Uterus (tissue), 2 donors: ENCODE measurements at regions not wholly inside any gene's neighbourhood (a gene's known extent, or its start where the extent isn't known, plus 50 kb on each side); places are given as distances from the start of the nearest gene placed in this dataset.

Experiments used
- CTCF ChIP-seq, 4 experiments: fragments of 200-600 bp in 2 of 4; fragments of 450-650 bp in 2 of 4; sonication (generic) in 2 of 4; IDR thresholded peaks; one replicate each; pipeline ENCODE4 v1.5.1; 2016 to 2019; ENCODE audit warnings: antibody characterized with exemption in 4 of 4, mild to moderate bottlenecking in 2 of 4, moderate library complexity in 1 of 4
- POLR2A ChIP-seq, 2 donors: fragments of 450-650 bp; IDR thresholded peaks; one replicate each; pipeline ENCODE4 v1.6.1; 2016; ENCODE audit warnings: antibody characterized with exemption in 2 of 2, mild to moderate bottlenecking in 1 of 2, moderate library complexity in 1 of 2

- no peak for TF ChIP-seq POLR2A (IDR thresholded peaks at IDR 0.05)
- no peak for TF ChIP-seq CTCF (IDR thresholded peaks at IDR 0.05)
Observed at GRCh38 chr6:84906514-84906913, 142.1 kb upstream of the TBX18 start.
